PC-3 (cell line): ENCODE measurements at regions not wholly inside any gene's neighbourhood (a gene's known extent, or its start where the extent isn't known, plus 50 kb on each side); places are given as distances from the start of the nearest gene placed in this dataset.

Experiments
- ATAC-seq: fragments of 200-7000 bp; cut with Tn5 transposase; 2 replicates; pipeline ENCODE4 v1.9.1; 2020; ENCODE audit warnings: mild to moderate bottlenecking, moderate library complexity
- BruUV-seq: library from RNA; stranded (reverse); fragments of 400-500 nt; replicated peaks from 2 replicates; lab custom pipeline; 2021; lab: Mats Ljungman, UMichigan
- CTCF ChIA-PET: fragments of 300-600 bp; sonication (Branson Sonifier 250); formaldehyde crosslinking; loops from one replicate; lab custom pipeline; 2022; ENCODE audit warnings: antibody characterized with exemption; lab: Charles Lee
- POLR2A ChIA-PET: fragments of 300-600 bp; sonication (Branson Sonifier 250); formaldehyde crosslinking; loops from one replicate; lab custom pipeline; 2022; ENCODE audit warnings: antibody characterized with exemption; ENCODE audit not compliant: unreplicated experiment; lab: Charles Lee
- DNase-seq: peaks from one replicate; pipeline ENCODE4 v3.0.0-alpha.2; 2015
- H2AFZ ChIP-seq: fragments of 300-600 bp; sonication (generic); 2 replicates; pipeline ENCODE4 v1.6.0; 2016; ENCODE audit warnings: antibody characterized with exemption, low read length
- H3F3A ChIP-seq: fragments of 300-600 bp; sonication (generic); one replicate; pipeline ENCODE4 v1.6.0; 2017; ENCODE audit warnings: antibody characterized with exemption, low read length, control low read depth, mild to moderate bottlenecking; ENCODE audit not compliant: unreplicated experiment
- H3K27ac ChIP-seq: fragments of 300-600 bp; sonication (generic); 2 replicates; pipeline ENCODE4 v1.5.1; 2016; ENCODE audit warnings: mild to moderate bottlenecking, low read length
- H3K27me3 ChIP-seq: fragments of 300-600 bp; sonication (generic); 2 replicates; pipeline ENCODE4 v1.6.1; 2016; ENCODE audit warnings: low read length, mixed read lengths
- H3K36me3 ChIP-seq: fragments of 300-600 bp; sonication (generic); 2 replicates; pipeline ENCODE4 v1.6.1; 2016; ENCODE audit warnings: low read depth, mixed run types, low read length, mixed read lengths
- H3K4me1 ChIP-seq: fragments of 300-600 bp; sonication (generic); 2 replicates; pipeline ENCODE4 v1.5.1; 2016; ENCODE audit warnings: low read length; ENCODE audit not compliant: insufficient read depth
- H3K4me2 ChIP-seq: fragments of 300-600 bp; sonication (generic); 2 replicates; pipeline ENCODE4 v1.6.0; 2016; ENCODE audit warnings: low read length
- H3K4me3 ChIP-seq: fragments of 300-600 bp; sonication (generic); 2 replicates; pipeline ENCODE4 v1.5.1; 2016; ENCODE audit warnings: mild to moderate bottlenecking, low read length, mixed read lengths
- H3K79me2 ChIP-seq: fragments of 300-600 bp; sonication (generic); 2 replicates; pipeline ENCODE4 v1.6.1; 2017; ENCODE audit warnings: low read length, mixed read lengths
- H3K9ac ChIP-seq: fragments of 300-600 bp; sonication (generic); 2 replicates; pipeline ENCODE4 v1.6.0; 2016; ENCODE audit warnings: mild to moderate bottlenecking, low read length
- H3K9me2 ChIP-seq: fragments of 300-600 bp; sonication (generic); replicated peaks from 2 replicates; pipeline ENCODE4 v1.6.1; 2016; ENCODE audit warnings: mixed run types, low read length, mixed read lengths
- H3K9me3 ChIP-seq: fragments of 300-600 bp; sonication (generic); 2 replicates; pipeline ENCODE4 v1.6.1; 2016; ENCODE audit warnings: low read length, mixed read lengths
- H4K20me1 ChIP-seq: fragments of 300-600 bp; sonication (generic); 2 replicates; pipeline ENCODE4 v1.6.1; 2016; ENCODE audit warnings: low read length, mixed read lengths
- CTCF ChIP-seq: fragments of 300-600 bp; sonication (generic); conservative IDR thresholded peaks from 2 replicates; pipeline ENCODE4 v1.5.1; 2017; ENCODE audit warnings: antibody characterized with exemption, low read depth, mild to moderate bottlenecking, low read length
- EZH2 ChIP-seq: fragments of 300-600 bp; sonication (generic); IDR thresholded peaks from one replicate; pipeline ENCODE4 v1.6.1; 2017; ENCODE audit warnings: antibody characterized with exemption, mild to moderate bottlenecking, low read length; ENCODE audit not compliant: unreplicated experiment
- EZH2phosphoT487 ChIP-seq: fragments of 300-600 bp; sonication (generic); IDR thresholded peaks from 2 replicates; pipeline ENCODE4 v1.6.1; 2018; ENCODE audit warnings: mild to moderate bottlenecking, antibody characterized with exemption, low read length, borderline replicate concordance
- intact Hi-C: fragments of 100-400 bp; cut with micrococcal nuclease; formaldehyde crosslinking; loops from 2 replicates; pipeline ENCODE4 v1.9.0; 2023

DNA sequence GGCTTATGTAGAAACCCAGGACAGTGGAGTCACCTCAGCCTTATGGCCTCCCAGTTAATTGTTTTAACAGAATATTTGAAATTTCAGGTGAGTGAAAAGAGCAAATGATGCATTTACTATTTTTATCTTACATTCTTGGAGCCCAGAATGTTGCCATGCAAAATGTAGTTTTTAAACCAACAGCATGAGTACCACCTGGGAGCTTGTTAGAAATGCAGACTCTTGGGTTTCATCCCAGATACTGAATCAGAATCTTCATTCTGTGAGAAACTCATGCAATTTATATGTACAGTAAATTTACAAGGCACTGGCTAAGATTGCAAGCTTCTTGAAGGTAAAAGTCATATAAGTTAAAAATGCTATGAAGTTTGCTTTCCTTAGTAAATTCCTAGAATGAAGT, 654.5 kb upstream of the CDH2 start:
- Histone ChIP-seq H3K27me3 (no peaks in the 10 kb centered on the region), H3K27ac (no peak overlapping the region), H3K9me3 (no peaks in the 10 kb centered on the region), H3K9me2 (no peaks in the 10 kb centered on the region), H2AFZ (no peak overlapping the region), H4K20me1 (no peaks in the 10 kb centered on the region), H3F3A (no peaks in the 10 kb centered on the region), H3K4me1 (peaks cover 19% of the 10 kb centered on the region), H3K4me3 (no peak overlapping the region), H3K9ac (no peak overlapping the region), H3K4me2 (no peak overlapping the region), H3K79me2 (no peaks in the 10 kb centered on the region), H3K36me3 (no peaks in the 10 kb centered on the region)
- intact Hi-C loops = no loop called here
- no TSS peak for BruUV-seq
- ChIA-PET CTCF (no interaction called here), POLR2A (no interaction called here)
- ATAC-seq = no peak
- DNase-seq = no peak
- TF ChIP-seq EZH2 (no peak), EZH2phosphoT487 (no peak)

DNA sequence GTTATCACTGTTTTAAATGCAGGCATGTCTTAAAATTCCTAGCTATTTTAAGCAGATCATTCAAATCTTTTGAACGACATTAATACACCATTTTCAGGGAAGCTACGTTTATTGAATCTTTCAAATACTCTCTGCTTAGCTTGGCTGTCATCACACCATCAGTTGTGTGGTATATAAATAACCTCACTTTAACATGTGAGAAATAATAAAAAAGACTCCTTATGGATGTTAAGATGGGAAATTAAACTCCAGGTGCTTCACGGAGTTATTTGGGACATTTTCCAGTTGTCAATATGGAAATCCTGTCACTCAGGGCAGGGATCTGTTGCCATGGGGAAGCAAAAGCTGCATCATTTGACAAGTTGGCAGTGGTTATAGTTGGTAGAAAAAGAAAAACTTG, 649.2 kb upstream of the CDH2 start:
- ATAC-seq (no peak), DNase-seq (no peak)
- H2AFZ ChIP-seq = no peak overlapping the region
- no peak overlapping the region for H3K27ac ChIP-seq
- H3F3A ChIP-seq = no peaks in the 10 kb centered on the region
- H3K27me3 ChIP-seq = no peaks in the 10 kb centered on the region
- no peaks in the 10 kb centered on the region for H3K79me2 ChIP-seq
- H3K9me2 ChIP-seq = no peaks in the 10 kb centered on the region
- H3K9me3 ChIP-seq = no peaks in the 10 kb centered on the region
- H3K9ac ChIP-seq = no peak overlapping the region
- H3K4me3 ChIP-seq = no peak overlapping the region
- POLR2A ChIA-PET = no interaction called here
- intact Hi-C loops = no loop called here
- CTCF ChIA-PET = interaction anchor here (0.5 kb wide), 1 partner anchor 45 kb away, joined by 3 read pairs; no protein-coding TSS in a partner anchor
- H3K36me3 ChIP-seq = no peaks in the 10 kb centered on the region
- no TSS peak for BruUV-seq
- TF ChIP-seq CTCF (no peak), EZH2phosphoT487 (no peak), EZH2 (no peak)
- H4K20me1 ChIP-seq = no peaks in the 10 kb centered on the region
- peaks cover 5% of the 10 kb centered on the region; the same call in 1 of the 2 replicates for H3K4me1 ChIP-seq
- H3K4me2 ChIP-seq = no peak overlapping the region

- Histone ChIP-seq H3F3A (no peaks in the 10 kb centered on the region), H3K4me3 (no peak overlapping the region), H3K9me2 (no peaks in the 10 kb centered on the region), H3K4me2 (no peak overlapping the region), H3K36me3 (no peaks in the 10 kb centered on the region), H3K9ac (no peak overlapping the region), H3K4me1 (peaks cover 5% of the 10 kb centered on the region; the same call in 1 of the 2 replicates), H3K9me3 (no peaks in the 10 kb centered on the region), H2AFZ (no peak overlapping the region), H3K79me2 (no peaks in the 10 kb centered on the region), H3K27ac (no peak overlapping the region), H4K20me1 (no peaks in the 10 kb centered on the region), H3K27me3 (no peaks in the 10 kb centered on the region)
- POLR2A ChIA-PET = no interaction called here
- DNase-seq (no peak), ATAC-seq (no peak)
- BruUV-seq = no TSS peak
- TF ChIP-seq EZH2phosphoT487 (no peak), CTCF (no peak), EZH2 (no peak)
- intact Hi-C loops = no loop called here
- CTCF ChIA-PET = no interaction called here
Measured at GRCh38 chr18:28824183-28824574, 647.2 kb upstream of the CDH2 start.
